GM21576 (cell line): ENCODE measurements at regions not wholly inside any gene's neighbourhood (a gene's known extent, or its start where the extent isn't known, plus 50 kb on each side); places are given as distances from the start of the nearest gene placed in this dataset.

Experiments used
- ATAC-seq: cut with Tn5 transposase; IDR thresholded peaks from one replicate; pipeline ENCODE4 v1.9.1; 2021; ENCODE audit warnings: mild to moderate bottlenecking, moderate library complexity; ENCODE audit not compliant: unreplicated experiment

DNA sequence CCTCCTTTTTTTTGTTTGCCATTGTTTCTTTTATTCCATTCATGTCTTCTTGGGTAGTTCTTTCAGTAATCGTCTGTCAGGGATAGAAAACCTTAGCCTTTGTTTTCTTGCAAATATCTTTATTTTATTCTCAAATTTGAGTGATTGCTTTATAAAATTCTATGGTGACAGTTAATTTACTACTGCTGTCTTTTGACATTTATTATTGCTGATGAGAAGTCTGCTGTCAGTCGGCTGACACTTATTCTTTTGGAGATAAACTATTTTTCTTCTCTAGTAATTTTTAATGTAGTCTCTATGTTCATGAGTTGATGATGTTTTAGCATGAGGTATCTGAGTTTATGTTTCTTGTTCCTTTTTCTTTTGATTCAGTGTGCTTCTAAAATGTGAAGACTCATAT, 983.8 kb downstream of the TTLL7 start:
- ATAC-seq = no peak

DNA sequence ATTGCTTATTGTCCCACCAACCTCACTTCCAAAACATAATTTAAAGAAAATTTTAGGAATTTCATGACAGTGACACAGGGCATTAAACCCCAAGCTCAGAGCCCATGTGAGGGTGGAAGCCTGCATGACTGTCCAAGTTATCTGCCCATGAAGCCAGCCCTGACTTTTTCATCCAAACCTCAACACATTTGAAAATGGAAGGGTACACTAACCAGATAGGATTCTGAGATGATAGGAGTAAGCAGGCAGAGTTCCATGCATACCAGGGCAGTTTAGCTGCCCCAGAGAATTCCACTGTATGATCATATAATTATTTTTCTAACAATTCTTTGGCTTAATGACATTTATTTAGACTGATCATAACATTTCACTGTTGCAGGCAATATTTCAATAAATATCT, 986.0 kb downstream of the TTLL7 start:
- ATAC-seq = no peak

DNA sequence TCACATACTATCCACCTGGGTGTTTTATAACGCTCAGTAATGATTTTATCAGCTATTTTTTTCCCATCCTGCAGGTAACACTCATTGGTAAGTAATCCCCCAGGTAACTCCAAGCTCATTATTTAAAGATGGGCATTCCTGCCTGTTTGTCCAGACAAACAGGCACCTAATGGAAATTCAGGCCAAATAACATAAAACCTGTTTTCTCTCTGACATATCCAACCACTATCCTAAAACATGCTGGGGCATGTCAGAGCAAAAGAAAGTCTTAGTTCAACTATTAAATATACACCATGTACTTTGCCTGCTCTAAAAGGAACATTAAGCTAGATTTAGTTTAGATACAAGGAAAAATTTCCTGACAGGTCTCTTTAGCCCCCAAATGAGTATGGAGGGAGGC, 987.7 kb downstream of the TTLL7 start:
- no peak for ATAC-seq

DNA sequence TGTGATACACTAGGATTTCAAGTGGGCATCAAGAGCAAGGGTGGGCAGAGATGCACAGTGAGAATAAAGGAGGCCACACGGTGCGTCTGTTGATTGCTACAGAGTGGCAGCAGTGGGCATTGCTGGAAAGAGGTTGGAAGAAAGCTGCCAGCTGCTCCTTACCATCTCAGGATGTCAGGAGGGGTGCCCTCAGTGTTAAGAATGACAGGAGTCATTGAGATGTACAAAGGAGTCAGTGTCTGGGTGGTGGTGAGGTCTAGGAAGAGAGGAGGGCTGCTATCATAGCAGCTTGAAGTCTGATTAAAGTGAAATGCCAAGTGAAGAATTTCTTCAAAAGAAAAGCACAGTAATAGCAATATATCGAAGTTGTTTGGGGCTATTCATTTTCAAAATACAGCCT, 992.7 kb downstream of the TTLL7 start:
- ATAC-seq = no peak

DNA sequence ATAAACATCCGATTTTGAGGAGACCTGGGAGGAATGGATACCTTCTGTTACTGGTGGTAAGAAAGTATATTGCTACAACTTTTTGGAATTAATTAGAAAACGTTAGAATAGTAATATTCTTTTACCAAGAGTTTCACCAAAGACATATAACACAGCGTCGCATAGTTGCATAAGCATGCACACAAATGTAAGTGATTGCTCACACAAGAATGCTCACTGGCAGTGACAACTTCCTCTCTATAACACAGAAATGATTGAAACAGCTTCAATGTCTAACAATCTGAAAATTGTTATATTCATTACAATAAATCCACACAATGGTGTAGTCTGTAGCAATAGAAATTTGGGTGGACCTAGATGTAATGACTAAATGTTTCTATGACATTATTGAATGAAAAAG, 998.6 kb downstream of the TTLL7 start:
- ATAC-seq = no peak

DNA sequence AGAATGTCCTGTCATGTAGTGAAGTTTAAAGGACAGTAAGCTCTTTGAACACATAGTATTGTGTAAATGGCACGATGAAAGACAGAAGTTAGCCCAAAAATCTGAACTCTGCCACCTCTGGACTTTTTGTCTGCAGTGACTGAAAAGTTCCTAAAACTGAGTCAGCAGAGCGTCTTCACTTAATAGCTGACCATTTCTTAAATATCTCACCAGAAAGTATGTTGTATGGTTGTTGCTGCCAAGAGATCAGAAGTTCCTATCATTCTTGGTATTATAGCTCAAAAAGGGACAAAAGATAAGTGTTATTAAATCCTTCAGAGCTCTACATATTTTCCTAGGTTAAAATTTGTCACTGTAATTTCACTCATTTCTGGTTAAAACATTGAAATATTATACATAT, 1003.0 kb downstream of the TTLL7 start:
- ATAC-seq = no peak

DNA sequence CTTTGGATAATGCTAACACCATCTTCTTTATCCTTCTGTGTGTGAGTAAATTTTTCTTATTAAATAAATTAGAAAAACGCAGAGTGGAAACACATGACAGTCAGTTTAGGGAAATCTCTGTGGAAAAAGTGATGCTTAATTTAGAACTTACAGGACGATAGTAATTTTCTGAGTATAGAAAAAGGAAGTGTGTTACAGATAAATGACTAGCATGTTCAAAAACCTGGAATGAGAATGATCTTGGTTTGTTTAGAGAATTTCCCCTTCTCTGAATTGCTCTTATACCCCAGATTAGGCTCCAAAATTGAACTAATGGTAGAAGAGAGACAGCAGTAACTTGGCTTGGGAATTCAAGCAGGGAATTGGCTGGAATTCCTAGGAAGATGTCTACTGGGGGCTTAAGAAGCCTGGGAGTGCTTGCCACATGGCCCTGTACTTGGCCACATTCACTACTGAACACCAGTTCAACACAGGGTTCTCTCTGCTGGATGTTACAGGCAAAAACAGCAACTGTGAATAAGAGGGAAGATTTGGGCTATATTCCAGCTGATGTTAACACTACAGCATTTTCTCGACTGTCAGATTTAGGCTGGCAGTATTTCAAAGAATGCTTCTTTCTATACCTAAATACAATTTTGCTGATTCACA, 1004.2 kb downstream of the TTLL7 start:
- no peak for ATAC-seq

DNA sequence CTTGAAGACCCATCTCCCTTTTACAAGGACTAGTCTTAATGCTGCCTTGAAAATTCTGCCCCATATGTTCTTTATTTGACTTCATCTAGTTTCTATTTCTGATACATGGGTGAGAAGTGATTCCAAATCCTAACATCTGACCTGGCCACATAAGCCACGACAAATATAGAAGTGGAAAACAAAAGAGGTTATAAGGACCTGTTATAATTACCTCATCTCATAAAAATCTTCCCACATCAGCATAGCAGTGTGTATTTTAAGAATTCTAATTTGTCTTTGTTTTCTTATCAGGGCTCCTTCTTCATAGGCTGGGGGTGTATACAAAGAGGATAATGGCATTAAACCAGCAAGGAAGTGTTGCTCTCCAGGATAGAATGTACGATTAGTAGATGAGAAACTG, 1007.4 kb downstream of the TTLL7 start:
- ATAC-seq = no peak

DNA sequence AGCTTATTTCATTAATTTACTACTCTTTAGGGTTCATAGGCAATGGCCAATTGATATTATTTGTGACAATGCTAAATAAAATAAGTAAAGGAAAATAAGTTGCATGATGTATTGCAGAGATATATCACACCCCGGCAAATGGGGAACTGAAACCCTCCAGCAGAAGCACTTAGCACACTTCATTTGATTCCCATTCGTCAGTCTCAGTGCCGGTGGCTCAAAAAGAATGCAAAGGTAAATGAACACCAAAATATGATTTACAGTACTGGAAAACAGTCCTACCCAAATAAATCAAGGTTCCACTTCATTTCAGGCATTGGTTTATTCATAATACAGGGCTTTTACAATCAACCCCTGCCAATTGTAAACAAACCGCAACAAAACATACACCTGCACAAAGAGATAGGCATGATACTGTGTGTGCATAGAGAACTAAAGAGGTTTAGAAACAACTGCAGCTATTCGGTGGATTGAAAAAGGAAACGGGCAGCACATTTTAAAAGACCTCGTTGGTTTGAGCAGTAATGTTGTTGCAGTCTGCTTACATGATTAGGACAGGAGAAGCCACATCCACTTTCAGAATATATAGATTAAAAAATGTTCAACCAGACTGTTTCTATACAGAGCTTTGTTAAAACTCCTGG, 1019.2 kb downstream of the TTLL7 start:
- ATAC-seq = peak; percentile 99

DNA sequence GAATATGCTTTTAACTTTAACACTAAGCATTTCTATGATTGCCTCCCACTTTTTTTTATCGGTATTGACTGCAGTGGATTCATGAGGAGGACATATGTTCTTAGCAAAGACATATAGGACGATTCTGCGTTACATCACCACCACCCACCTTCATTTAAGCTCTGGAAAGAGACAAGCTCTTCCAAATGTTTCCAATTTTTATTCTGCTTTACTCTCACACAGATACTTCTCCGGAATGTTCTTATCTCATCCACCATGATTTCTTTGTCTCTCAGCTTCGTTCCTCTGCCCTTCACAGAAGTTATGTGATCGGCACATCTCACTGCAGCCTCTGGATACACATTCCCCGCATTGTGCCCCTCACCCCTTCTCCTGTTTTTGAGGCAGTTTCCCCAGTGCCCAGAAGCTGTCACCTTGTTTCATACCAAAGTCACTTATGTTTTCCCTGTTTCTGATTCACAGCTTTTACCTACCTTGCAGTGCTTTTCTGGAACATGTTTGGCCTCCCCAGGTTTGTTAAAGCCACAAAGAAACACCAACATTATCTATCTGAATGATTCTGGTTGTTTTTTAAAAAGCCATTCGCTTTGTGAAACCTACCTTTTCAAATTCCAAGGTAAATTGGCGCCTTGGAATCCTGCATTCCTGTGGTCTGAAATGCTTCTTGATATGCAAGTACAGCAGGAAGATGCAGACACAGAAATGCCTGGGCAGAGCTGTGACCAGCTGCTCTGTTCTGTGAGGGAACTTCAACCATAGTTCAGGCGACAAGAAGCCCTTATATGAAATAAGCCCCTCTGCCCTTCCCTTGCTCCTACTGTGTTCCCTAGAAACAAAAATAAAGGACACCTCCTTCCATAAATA, 1020.2 kb downstream of the TTLL7 start:
- no peak for ATAC-seq

DNA sequence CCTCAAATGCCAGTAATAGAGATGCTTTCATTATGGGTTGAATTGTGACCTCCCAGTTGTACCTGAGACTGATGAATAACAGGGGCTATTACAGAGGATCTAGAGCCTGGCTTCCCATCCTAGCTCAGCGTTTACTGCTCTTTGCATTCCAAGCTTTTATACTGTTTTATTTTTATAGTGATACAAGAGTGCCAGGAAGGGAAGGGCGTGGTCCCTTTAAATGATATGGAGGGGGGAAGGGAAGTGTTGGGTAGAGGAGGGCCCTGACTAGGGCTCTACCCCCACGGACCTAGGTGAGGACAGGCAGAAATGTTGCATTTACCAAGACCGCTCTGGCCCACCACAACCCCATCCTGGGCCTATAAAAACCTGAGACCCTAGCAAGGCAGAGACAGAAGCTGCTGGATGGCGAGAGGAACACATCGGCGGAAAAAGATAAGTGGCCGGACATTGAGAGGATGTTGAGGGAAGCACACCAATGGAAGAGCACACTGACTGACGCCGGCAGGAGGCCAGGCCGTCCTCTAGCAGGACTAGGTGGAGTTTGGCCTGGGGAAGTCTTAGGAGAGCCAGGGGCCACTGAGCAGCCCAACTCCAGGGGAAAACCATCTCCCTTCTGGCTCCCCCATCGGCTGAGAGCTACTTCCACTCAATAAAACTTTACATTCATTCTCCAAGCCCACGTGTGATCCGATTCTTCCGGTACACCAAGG, 1025.9 kb downstream of the TTLL7 start:
- ATAC-seq = no peak

DNA sequence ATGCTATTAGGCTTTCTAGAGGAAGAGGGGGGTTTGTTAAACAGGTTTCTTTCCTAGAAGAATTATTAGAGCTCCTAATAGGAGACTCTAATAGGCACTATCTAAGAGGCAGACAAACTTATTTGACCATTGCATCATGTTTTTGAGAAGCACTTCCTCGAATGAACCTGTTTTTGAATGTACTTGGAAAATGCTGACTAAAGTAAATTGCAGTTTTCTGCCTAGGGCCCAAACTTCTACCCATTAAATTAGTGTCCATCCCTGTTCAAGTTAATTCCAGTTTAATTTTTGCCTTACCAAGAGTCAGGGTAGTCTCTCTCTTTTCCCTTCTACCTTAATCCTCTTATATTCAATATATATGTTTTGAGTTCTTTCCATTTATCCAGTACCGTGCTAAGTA, 1029.6 kb downstream of the TTLL7 start:
- no peak for ATAC-seq

DNA sequence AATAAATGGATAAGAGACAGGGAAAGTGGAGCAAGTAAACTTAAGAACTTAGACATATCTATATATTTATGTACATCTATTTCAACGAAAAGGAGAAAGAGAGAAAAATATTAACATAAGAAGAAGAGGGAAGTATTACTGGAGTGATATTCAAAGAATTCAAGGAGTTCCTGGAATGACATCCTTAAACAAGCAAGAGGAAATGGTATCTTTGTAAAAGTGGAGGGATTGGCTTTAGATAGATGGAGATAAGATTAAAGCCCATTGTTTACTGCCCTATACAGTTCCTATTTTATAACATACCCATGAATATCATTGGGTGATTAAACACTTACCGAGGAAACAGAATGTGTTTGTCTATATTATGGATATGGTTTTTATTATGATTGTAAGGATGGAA, 1036.3 kb downstream of the TTLL7 start:
- ATAC-seq = no peak

DNA sequence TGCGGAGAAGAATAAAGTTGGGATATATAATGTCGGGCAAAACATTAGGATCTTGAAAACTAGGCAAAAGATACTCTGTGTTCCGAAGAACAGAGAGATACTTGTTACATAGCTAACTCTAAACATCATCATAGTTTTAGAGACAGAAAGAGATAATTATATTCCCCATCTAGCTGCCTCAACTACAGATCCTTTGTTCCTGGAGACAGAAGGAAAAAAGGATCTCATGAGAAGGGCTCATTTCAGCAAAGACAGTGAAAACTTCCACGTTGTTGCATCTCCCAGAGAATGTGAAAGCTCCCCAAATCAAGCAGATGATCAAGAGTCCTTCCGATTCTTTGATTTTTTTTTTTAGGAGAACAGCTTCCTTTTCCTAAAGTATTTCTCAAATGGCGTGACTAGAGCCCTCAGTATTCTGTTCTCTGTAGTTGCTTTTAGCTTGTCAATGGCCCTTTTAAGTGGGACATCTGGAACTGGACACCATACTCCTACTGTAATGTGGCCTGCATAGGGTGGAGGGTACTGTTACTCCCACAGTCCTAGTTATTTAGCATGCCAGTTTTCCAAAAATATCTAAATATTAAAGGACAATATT, 1048.2 kb downstream of the TTLL7 start:
- no peak for ATAC-seq

DNA sequence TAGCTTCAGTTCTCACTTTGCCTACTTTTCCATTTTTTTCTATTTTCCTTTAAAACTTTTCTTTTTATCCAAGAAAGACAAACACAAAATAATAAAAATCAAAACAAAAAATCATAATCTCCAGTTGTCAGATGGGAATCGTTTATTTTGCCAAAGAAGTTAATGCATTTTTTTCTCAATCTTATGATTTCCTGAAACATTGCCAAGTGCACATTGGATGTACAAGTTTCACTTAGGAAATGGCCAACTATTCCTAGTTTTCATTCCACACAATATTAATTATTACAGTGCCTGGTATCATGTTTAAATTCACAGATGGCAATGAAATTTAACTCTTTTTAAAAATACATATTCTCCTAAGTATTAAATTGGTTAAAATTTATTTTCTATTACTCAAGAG, 1050.5 kb downstream of the TTLL7 start:
- no peak for ATAC-seq

DNA sequence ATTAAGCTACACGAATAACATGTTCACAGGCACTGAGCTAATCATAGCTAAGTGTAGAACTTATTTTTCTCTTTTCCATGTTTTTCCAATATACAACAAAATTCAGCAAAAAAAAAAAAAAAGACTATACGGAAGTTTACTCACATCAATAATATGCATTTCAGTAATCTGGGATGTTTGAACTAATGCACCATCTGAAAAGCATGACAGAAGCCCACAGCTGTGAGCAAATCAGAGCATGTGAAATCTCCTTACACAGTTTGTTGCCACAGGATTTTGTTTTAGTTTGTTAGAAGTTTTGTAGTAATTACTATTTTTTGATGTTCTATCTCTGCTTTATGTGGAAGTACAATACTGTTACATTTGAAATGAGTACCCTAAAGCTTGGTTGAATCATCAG, 1051.7 kb downstream of the TTLL7 start:
- ATAC-seq = no peak

DNA sequence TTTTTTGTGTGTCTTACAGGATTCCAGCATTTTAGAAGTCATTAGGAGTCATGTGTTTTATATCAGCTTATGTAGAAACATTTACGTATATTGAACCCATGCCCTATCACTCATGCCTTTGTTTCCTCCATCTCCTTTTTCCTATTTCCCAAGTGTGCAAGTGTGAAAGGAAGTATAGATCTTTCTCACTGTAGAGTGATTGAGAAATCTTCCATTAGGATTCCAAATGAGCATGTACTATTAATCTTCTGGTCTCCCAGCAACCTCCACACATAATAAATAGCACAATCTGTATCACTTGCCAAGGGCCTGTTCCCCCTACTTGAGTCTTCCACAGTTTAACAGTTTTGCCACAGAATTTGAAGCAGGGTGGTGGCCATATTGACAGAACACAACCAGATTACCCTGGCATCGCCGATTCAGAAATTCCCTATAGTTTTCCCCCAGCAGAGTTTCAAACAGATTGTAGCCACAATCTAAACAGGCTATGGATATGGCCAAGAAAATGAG, 1052.8 kb downstream of the TTLL7 start:
- no peak for ATAC-seq

DNA sequence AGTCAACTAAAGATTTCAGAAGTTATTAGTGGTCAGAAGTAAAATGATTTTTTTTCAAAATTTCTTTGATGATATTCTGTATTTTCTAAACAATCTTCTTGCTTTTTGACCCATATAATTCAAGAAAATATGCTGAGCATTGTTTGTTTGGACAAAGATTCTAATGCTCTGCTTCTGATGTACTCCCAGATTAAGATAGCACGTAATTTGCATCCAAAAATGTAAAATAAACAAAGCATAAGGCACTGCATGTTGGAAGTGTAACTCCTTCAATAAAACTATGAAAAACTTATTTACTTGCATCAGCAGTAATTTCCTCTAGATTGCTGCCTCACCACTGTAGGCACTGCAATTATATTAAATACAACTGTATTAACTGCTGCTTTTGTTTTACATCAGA, 1054.1 kb downstream of the TTLL7 start:
- ATAC-seq = no peak

DNA sequence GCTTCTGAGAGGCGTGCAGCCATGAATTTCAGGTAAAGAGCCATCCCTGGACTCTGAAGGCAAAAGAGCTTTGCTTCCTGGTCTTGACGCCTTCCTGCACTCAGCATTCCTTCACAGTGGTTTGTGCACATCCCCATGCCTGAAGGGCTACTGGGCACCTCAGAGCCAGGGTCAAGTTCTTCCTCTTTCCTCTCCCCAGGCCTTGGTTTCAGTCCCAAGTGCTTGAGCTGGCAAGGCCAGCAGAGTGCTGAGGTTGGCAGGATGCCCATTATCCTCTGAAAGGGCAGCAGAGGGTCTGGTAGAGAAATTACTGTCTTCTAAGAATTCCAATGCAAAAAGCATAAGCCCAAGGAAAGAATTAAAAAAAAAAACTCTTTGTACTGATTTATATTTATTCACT, 1064.9 kb downstream of the TTLL7 start:
- ATAC-seq = no peak

DNA sequence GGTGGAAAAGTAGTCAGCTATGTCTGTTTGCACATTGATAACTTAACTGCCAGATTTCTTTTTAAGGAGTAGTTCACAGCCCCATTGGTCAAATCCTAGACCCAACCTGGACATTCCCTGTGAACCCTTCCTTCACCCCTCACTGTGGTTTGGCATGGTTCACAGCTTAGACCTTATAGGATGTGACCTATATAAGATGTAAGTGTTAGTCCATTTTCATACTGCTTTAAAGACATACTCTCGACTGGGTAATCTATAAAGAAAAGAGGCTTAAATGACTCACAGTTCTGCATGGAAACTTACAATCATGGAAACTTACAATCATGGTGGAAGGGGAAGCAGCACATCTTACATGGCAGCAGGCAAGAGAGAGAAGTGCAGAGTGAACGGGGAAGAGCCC, 1066.2 kb downstream of the TTLL7 start:
- ATAC-seq = no peak

DNA sequence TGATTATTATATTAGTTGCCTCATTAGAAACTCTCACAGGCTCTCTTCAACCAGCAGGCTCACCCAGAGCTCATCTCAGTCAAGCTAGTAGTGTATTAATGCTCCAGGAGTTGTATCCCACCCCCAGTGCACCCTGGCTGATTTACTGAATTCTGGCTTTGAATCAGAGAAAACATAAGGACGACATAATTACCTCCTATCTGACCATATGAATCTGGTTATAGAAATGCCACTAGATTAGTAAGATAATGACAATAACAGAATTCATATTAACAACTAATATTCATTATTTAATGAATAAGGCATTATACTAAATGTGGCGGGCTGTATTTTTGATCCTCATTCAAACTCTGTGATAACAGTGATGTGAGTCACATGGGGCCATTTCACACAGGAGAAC, 1066.7 kb downstream of the TTLL7 start:
- ATAC-seq = no peak
